HUES48 (cell line): ENCODE measurements at regions not wholly inside any gene's neighbourhood (a gene's known extent, or its start where the extent isn't known, plus 50 kb on each side); places are given as distances from the start of the nearest gene placed in this dataset.

ENCODE experiments used
- H3K27ac ChIP-seq: one replicate; pipeline ENCODE4 v1.7.0; 2013; ENCODE audit warnings: low read depth, low read length, inconsistent platforms
- H3K27me3 ChIP-seq: 2 replicates; pipeline ENCODE4 v1.6.1; 2013; ENCODE audit warnings: mild to moderate bottlenecking, low read length; ENCODE audit not compliant: control insufficient read depth, insufficient read depth
- H3K36me3 ChIP-seq: 2 replicates; pipeline ENCODE4 v1.6.1; 2013; ENCODE audit warnings: low read length; ENCODE audit not compliant: control insufficient read depth, insufficient read depth
- H3K4me1 ChIP-seq: 2 replicates; pipeline ENCODE4 v1.6.1; 2013; ENCODE audit warnings: mild to moderate bottlenecking, low read length; ENCODE audit not compliant: control insufficient read depth, insufficient read depth
- H3K4me3 ChIP-seq: 2 replicates; pipeline ENCODE4 v1.5.1; 2013; ENCODE audit warnings: mild to moderate bottlenecking, low read depth, low read length
- H3K9ac ChIP-seq: 2 replicates; pipeline ENCODE4 v1.6.1; 2013; ENCODE audit warnings: mild to moderate bottlenecking, low read depth, low read length, moderate library complexity
- H3K9me3 ChIP-seq: 2 replicates; pipeline ENCODE4 v1.6.1; 2013; ENCODE audit warnings: low read length; ENCODE audit not compliant: control insufficient read depth, insufficient read depth

DNA sequence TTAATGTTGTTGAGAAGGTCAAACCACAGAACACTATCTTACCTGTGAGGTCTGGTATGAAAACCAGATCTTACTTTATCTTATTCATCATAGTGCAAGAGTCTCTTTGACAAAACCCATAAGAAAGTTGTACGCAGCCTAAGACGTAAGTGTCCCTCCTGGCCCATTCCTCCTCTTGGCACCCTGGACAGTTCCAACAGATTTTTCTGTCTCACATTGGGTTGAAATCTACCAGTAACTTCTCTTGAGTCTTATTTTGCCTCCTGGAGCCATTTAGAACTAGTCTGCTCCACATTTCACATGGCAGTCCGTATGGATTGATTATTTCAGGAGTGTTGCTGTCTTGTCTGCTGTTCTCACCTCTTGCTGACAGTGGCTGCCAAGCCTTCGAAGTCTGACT is 498.4 kb downstream of the PDCD6IP start:
- no peak overlapping the region for H3K4me3 ChIP-seq
- peaks cover 20% of the 10 kb centered on the region for H3K27me3 ChIP-seq
- H3K9me3 ChIP-seq = no peaks in the 10 kb centered on the region
- no peak overlapping the region for H3K9ac ChIP-seq
- no peak overlapping the region for H3K27ac ChIP-seq
- peaks cover 17% of the 10 kb centered on the region for H3K4me1 ChIP-seq
- H3K36me3 ChIP-seq = no peaks in the 10 kb centered on the region

- no peak overlapping the region for H3K27ac ChIP-seq
- no peak overlapping the region for H3K9ac ChIP-seq
- H3K36me3 ChIP-seq = no peaks in the 10 kb centered on the region
- H3K9me3 ChIP-seq = no peaks in the 10 kb centered on the region
- peaks cover 21% of the 10 kb centered on the region for H3K4me1 ChIP-seq
- H3K27me3 ChIP-seq = peaks cover 38% of the 10 kb centered on the region
- no peak overlapping the region for H3K4me3 ChIP-seq
These were observed 500.2 kb downstream of the PDCD6IP start for GRCh38 chr3:34298653-34299052.

GRCh38 chr3:34300621-34301020 is 502.2 kb downstream of the PDCD6IP start:
- Histone ChIP-seq H3K4me3 (no peak overlapping the region), H3K27me3 (peaks cover 46% of the 10 kb centered on the region), H3K27ac (peak overlapping the region; percentile 11), H3K36me3 (no peaks in the 10 kb centered on the region), H3K9me3 (no peaks in the 10 kb centered on the region), H3K9ac (no peak overlapping the region), H3K4me1 (peaks cover 24% of the 10 kb centered on the region)

DNA sequence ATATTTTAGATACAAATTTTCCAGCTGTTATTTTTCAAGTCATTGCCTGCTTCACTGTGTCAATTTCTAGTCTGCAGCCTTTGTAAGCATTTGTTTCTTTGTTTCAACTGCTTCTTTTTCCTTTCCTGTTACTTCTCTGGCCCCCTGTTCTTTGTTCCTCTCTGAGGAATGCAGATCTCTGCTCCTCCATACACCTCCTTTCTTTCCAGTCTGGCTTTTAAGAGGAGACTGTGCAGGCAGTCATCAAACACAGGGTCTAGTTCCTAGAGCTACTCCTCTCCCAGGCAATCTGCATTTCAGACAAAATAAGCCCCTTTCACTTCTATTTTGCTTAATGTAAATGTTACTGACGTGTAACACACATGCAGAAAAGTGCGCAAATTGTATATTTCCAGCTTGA is 502.9 kb downstream of the PDCD6IP start:
- H3K4me3 ChIP-seq = no peak overlapping the region
- H3K4me1 ChIP-seq = peaks cover 24% of the 10 kb centered on the region
- H3K27me3 ChIP-seq = peaks cover 46% of the 10 kb centered on the region
- no peaks in the 10 kb centered on the region for H3K9me3 ChIP-seq
- H3K36me3 ChIP-seq = no peaks in the 10 kb centered on the region
- H3K9ac ChIP-seq = no peak overlapping the region
- peak overlapping the region; percentile 11 for H3K27ac ChIP-seq

GRCh38 chr3:34305266-34305665 is 506.8 kb downstream of the PDCD6IP start:
- H3K4me1 ChIP-seq = peaks cover 20% of the 10 kb centered on the region
- no peak overlapping the region for H3K4me3 ChIP-seq
- no peaks in the 10 kb centered on the region for H3K36me3 ChIP-seq
- peaks cover 34% of the 10 kb centered on the region for H3K27me3 ChIP-seq
- no peaks in the 10 kb centered on the region for H3K9me3 ChIP-seq
- H3K9ac ChIP-seq = no peak overlapping the region
- no peak overlapping the region for H3K27ac ChIP-seq

DNA sequence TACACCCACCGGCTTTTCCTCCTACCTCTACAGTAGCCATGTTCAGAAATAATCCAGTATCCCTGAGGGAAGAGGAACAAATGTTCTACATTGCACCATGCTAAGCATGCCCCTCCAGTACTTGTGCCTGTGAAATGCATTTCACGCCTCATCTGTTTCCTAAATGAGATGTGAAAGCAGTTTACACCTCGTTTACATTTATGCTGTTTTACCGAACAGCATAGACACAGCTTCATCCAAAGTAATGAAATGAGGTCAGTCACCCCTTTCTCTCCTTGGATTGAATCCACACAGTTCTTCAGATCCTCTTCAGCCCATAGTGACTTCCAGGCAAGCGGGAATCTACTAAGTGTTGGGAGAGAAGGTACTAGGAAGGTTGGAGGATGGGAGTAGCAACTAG is 514.3 kb downstream of the PDCD6IP start:
- H3K9me3 ChIP-seq = no peaks in the 10 kb centered on the region
- H3K4me3 ChIP-seq = no peak overlapping the region
- H3K27me3 ChIP-seq = no peaks in the 10 kb centered on the region
- no peaks in the 10 kb centered on the region for H3K4me1 ChIP-seq
- H3K9ac ChIP-seq = no peak overlapping the region
- no peak overlapping the region for H3K27ac ChIP-seq
- no peaks in the 10 kb centered on the region for H3K36me3 ChIP-seq

DNA sequence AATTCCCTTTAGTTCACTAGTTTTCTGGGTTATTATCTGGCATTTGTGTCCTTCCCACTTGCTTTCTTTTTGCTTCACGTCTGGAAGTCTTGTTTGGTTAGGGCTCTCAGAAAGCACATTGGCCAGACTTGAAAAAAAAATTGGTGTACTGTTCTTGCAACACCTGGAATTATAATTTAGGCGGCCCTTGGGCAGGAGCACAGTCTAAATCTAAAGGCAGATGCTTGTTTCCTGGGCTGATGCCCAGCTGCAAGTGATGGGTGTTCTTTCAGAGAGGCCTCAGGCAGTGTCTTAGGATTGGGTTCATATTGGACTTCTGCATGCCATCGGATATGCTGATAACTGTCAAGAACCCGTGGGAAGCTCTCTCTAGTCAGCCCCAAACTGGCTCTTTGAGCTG is 521.5 kb downstream of the PDCD6IP start:
- H3K27me3 ChIP-seq = no peaks in the 10 kb centered on the region
- H3K4me1 ChIP-seq = no peaks in the 10 kb centered on the region
- H3K9ac ChIP-seq = no peak overlapping the region
- H3K9me3 ChIP-seq = 0 out of 2 replicates have a peak, but pooled peaks cover 5% of the 10 kb centered on the region
- H3K4me3 ChIP-seq = no peak overlapping the region
- H3K36me3 ChIP-seq = no peaks in the 10 kb centered on the region
- no peak overlapping the region for H3K27ac ChIP-seq

DNA sequence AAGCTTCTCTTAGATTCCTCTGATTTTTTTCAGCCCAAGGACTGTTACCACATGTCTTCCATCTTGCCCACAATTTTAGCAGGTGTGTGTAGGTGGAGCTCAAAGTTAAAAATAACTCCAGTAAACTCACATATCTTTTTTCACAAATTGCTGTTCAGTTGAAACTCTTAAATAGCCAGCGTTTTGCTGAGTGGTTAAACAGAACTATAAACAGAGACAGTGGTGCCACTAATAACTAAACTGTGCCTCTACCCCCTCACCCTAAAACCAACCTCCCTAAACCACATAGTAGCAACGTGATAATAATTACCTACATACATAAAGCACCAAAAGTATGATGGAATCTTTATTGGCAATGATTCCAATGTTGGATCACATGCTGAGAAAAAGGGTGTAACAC is 525.1 kb downstream of the PDCD6IP start:
- Histone ChIP-seq H3K36me3 (no peaks in the 10 kb centered on the region), H3K4me1 (no peaks in the 10 kb centered on the region), H3K9ac (no peak overlapping the region), H3K27ac (no peak overlapping the region), H3K4me3 (no peak overlapping the region), H3K9me3 (no peaks in the 10 kb centered on the region), H3K27me3 (no peaks in the 10 kb centered on the region)

GRCh38 chr3:34346656-34347055 is 548.2 kb downstream of the PDCD6IP start:
- Histone ChIP-seq H3K9ac (no peak overlapping the region), H3K36me3 (no peaks in the 10 kb centered on the region), H3K4me1 (no peaks in the 10 kb centered on the region), H3K4me3 (no peak overlapping the region), H3K27ac (no peak overlapping the region), H3K9me3 (no peaks in the 10 kb centered on the region), H3K27me3 (no peaks in the 10 kb centered on the region)

DNA sequence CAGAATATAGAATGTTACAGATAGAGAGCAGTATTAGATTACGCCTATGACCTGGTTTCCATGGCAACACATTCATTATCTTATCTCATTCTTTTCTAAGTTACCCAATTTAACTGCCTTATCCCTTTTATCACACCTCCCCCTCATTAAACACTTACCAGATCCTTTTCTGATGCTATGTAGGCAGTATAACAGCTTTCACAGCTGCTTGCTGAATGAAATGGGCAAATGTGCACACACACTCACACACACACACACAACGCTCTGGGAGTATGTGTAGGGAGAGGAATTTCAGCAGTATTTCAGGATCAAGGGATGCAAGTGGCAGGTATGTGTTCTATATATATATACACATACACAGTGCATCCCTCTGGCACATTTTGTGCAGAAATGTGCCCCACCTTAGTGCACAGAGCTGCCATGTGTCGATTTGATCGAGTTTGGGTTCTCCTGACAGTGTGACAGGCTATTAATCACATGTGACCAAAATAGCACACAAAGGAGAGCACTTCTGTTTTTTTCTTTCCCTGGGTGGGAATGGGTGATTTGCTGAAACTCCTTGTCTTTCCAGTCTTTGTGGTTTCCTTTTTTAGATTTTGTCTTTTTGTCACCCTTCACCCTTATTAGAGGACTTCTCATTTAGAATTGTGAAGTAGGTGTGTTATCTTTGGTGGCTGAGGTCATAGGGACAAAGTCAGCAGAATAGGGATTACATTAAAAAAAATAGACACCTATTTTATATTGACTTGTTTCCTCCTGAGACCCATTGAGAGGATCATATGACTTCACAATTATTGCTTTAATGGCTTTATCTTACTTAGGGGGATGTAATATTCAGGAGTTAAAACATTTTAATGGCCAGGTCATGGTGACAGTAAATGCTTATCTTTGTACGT is 553.7 kb downstream of the PDCD6IP start:
- Histone ChIP-seq H3K27ac (no peak overlapping the region), H3K9ac (no peak overlapping the region), H3K4me3 (no peak overlapping the region)

DNA sequence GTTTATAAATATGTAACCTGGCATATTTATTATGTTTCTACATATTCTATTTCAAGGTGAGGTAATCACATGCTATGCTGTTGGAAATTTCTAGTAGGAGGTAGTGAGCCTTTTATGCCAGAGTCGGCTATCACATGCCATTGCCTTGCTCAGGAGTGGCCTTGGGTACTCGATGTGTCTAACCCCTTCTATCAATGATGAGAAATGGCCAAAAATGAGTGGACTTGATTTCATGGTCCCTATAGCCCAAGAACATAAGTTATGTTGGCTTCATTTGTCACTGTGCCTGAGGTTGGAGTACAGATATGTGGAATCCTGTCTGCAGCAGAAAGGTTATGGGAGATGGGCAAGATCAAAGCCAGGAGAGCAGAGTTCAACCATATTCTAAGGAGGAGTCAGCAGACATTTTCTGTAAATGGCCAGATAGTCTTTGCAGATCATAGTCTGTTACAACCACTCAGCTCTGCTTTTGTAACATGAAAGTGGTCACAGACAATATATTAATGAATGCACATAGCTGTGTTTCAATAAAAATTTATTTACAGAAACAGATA is 554.4 kb downstream of the PDCD6IP start:
- H3K4me1 ChIP-seq = no peaks in the 10 kb centered on the region
- H3K4me3 ChIP-seq = no peak overlapping the region
- no peaks in the 10 kb centered on the region for H3K27me3 ChIP-seq
- H3K9me3 ChIP-seq = no peaks in the 10 kb centered on the region
- H3K9ac ChIP-seq = no peak overlapping the region
- no peaks in the 10 kb centered on the region for H3K36me3 ChIP-seq
- no peak overlapping the region for H3K27ac ChIP-seq

More for the DNA sequence above, 553.7 kb downstream of the PDCD6IP start:
- Histone ChIP-seq H3K9me3 (no peaks in the 10 kb centered on the region), H3K4me1 (no peaks in the 10 kb centered on the region), H3K27me3 (no peaks in the 10 kb centered on the region), H3K36me3 (no peaks in the 10 kb centered on the region)
